WI38 (cell line): ENCODE measurements at regions not wholly inside any gene's neighbourhood (a gene's known extent, or its start where the extent isn't known, plus 50 kb on each side); places are given as distances from the start of the nearest gene placed in this dataset.

Source experiments
- H3K4me3 ChIP-seq: 2 replicates; pipeline ENCODE4 v1.5.1; 2011; ENCODE audit warnings: low read depth, mild to moderate bottlenecking, control low read depth, low read length
- TF ChIP-seq, protein P1 (sequence below): IDR thresholded peaks from 2 replicates; pipeline ENCODE4 v1.5.1; 2012; ENCODE audit warnings: low read depth, mild to moderate bottlenecking, control low read depth, low read length

DNA sequence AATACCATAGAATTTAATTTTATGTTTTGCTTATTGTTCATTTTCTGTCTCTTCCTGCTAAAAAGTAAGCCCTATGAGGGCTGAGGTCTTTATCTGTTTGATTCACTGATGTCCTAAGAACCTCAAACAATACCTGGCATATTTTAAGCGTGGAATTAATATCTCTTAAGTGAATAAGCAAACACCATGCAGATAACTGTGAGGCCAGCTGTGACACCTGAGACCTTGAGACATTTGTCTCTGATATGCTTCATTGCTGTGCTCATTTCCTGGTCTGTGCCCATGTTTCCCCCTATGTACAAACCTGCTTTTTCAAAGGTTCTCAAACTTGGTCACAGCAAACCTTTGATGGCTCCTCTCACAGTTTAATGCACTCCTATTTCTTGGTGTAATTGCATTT is 254.6 kb downstream of the COG6 start:
- TF ChIP-seq, protein P1, sequence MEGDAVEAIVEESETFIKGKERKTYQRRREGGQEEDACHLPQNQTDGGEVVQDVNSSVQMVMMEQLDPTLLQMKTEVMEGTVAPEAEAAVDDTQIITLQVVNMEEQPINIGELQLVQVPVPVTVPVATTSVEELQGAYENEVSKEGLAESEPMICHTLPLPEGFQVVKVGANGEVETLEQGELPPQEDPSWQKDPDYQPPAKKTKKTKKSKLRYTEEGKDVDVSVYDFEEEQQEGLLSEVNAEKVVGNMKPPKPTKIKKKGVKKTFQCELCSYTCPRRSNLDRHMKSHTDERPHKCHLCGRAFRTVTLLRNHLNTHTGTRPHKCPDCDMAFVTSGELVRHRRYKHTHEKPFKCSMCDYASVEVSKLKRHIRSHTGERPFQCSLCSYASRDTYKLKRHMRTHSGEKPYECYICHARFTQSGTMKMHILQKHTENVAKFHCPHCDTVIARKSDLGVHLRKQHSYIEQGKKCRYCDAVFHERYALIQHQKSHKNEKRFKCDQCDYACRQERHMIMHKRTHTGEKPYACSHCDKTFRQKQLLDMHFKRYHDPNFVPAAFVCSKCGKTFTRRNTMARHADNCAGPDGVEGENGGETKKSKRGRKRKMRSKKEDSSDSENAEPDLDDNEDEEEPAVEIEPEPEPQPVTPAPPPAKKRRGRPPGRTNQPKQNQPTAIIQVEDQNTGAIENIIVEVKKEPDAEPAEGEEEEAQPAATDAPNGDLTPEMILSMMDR = no peak
- H3K4me3 ChIP-seq = no peak overlapping the region

DNA sequence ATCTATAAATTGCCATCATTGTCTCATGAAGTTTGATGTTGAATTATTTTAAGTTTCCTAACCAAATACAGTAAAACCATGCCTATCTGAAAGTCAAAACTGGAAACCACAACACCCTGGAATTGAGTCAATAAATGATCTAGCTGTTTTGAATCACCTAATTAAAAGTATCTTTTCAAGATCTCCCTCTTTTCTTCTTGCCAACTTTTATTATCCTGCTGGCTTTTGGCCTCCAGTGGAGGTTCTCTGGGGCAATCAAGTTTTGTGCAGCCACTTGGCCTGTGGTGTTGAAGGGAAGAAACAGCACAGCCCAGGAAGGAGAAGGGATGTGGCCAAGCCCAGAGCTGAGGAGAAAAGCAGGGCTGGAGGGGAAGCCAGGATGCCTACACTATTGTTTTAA is 255.4 kb downstream of the COG6 start:
- H3K4me3 ChIP-seq = no peak overlapping the region
- TF ChIP-seq, protein P1 = no peak

DNA sequence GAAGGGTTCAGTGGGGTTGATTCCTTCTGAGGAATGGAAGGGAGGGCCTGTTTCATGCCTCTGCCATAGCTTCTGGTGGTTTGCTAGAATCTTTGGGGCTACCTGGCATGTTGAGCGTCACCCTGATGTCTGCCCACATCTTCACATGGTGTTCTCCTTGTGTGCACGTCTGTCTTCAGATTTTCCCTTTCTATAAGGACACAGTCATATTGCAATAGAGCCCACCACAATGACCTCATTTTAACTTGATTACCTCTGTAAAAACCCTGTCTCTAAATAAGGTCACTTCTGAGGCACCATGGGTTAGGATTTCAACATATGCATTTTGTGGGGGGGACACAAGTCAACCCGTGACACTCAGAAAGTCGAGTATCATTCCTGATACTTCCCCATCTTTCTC is 257.9 kb downstream of the COG6 start:
- no peak overlapping the region for H3K4me3 ChIP-seq
- TF ChIP-seq, protein P1 = no peak

DNA sequence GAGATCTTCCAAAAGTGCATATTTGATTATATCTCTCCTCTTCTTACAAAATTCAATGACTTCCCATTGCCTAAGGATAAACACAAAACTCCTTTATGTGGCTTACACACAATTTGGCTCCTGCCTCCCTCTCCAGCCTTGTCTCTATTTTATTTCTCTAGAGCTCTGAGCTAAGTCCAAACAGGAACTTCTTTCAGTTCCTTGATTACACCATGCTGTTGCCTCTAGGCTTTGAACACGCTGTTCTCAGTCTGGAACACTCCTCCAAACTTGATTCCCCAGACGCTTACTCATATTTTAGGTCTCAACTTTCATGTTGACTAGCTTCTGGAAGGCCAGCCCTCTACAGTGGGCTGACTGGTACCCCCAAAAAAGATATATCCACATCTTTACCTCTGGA is 258.5 kb downstream of the COG6 start:
- TF ChIP-seq, protein P1 = no peak
- no peak overlapping the region for H3K4me3 ChIP-seq

DNA sequence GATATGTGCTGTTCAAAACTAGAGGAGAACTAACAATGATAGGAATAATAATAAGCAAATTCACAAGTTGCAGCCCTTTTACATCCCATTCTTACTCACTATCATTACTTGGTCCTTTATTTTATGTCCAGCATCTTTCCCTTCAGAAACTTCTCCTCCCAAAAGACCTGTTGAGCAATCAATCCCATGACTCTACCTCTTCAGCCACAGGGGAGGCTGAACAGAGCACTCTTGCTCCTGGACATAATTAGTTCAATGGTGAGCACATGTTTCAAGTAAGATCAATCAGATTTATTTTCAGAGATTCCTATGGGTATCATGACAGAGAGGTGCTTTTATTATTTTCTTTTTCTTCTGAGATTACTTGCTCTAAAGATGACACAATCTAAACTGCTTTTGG is 260.0 kb downstream of the COG6 start:
- TF ChIP-seq, protein P1 = no peak

DNA sequence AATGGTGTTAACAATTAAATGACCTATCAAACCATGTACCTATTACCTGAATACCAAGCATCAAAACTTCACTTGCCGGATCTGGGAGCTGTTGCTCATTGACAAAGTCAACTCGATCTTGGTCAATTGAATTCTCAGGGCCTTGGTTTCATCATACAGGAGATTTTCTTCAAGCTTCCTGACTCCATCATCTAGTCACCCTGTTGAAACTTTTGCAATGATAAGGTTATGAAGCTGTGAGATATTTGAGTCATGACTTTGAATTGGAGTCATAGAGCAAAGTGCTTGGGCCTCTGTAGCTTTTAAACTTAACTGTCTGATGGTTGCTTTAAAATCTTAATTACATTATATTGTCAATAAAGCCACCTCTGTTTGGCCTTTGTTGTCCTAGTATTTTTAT is 260.9 kb downstream of the COG6 start:
- no peak overlapping the region for H3K4me3 ChIP-seq
- TF ChIP-seq, protein P1 = no peak

More for the DNA sequence above, 260.0 kb downstream of the COG6 start:
- no peak overlapping the region for H3K4me3 ChIP-seq

DNA sequence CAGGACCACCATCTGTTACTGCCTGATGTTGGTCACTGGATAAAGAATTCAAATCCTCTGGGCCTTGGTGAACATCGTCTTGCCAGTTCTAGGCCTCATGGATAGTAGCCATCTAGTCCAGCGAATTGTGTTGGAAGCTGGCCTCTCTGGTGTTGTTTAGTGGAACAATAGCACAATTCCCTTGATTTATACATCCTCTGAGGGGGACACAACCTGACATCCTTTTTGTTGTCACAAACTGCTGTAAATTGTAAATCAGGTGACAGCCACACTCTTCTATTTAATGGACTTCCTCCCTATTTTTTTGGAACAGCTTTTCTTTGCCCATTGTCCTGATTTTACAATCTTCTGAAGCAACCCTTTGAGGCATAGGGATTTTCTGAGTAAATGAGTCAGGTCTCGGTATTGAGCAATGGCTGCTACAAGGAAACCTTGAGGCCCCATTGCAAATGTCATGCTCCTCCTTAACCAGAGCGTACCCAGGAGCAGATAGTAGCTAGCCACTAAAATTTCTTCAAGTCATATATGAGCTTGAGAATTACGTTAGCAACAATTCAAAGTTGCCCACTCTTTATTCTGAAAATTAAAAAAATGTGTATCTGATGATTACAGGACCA is 263.3 kb downstream of the COG6 start:
- TF ChIP-seq, protein P1 = no peak
- no peak overlapping the region for H3K4me3 ChIP-seq
